ENCODE measurements at regions not wholly inside any gene's neighbourhood (a gene's known extent, or its start where the extent isn't known, plus 50 kb on each side); places are given as distances from the start of the nearest gene placed in this dataset.

- CTCF ChIA-PET: no interaction called here
- POLR2A ChIA-PET (ENCODE audit: low non-redundant PET): no interaction called here
- H3K27ac ChIP-seq: no peak overlapping the region
- no peak for DNase-seq (ENCODE audit: low spot score)
- TF ChIP-seq CTCF (conservative IDR thresholded peaks at IDR 0.05; ENCODE audit: low read depth): no peak
Observed at GRCh38 chr7:13702251-13702650, 287.2 kb downstream of the ETV1 start.

GRCh38 chr7:13708670-13709069 is 280.8 kb downstream of the ETV1 start:
- no peak for TF ChIP-seq CTCF (conservative IDR thresholded peaks at IDR 0.05; ENCODE audit: low read depth)
- ChIA-PET POLR2A (ENCODE audit: low non-redundant PET) (no interaction called here), CTCF (no interaction called here)
- H3K27ac ChIP-seq: no peak overlapping the region
- no peak for DNase-seq (ENCODE audit: low spot score)

GRCh38 chr7:13713092-13713491 is 276.4 kb downstream of the ETV1 start:
- no peak for TF ChIP-seq CTCF (conservative IDR thresholded peaks at IDR 0.05; ENCODE audit: low read depth)
- CTCF ChIA-PET: no interaction called here

GRCh38 chr7:13715534-13715933 is 273.9 kb downstream of the ETV1 start:
- ChIA-PET POLR2A (ENCODE audit: low non-redundant PET) (no interaction called here), CTCF (no interaction called here)
- TF ChIP-seq CTCF (conservative IDR thresholded peaks at IDR 0.05; ENCODE audit: low read depth): no peak
- DNase-seq (ENCODE audit: low spot score): no peak
- no peak overlapping the region for H3K27ac ChIP-seq

More at GRCh38 chr7:13713092-13713491, 276.4 kb downstream of the ETV1 start:
- POLR2A ChIA-PET (ENCODE audit: low non-redundant PET): no interaction called here
- no peak overlapping the region for H3K27ac ChIP-seq
- DNase-seq (ENCODE audit: low spot score): no peak

GRCh38 chr7:13717031-13717430 is 272.4 kb downstream of the ETV1 start:
- ChIA-PET CTCF (no interaction called here), POLR2A (ENCODE audit: low non-redundant PET) (no interaction called here)
- no peak overlapping the region for H3K27ac ChIP-seq
- DNase-seq (ENCODE audit: low spot score): no peak
- no peak for TF ChIP-seq CTCF (conservative IDR thresholded peaks at IDR 0.05; ENCODE audit: low read depth)

GRCh38 chr7:13724191-13724976 is 265.1 kb downstream of the ETV1 start:
- POLR2A ChIA-PET (ENCODE audit: low non-redundant PET): no interaction called here
- TF ChIP-seq CTCF (conservative IDR thresholded peaks at IDR 0.05; ENCODE audit: low read depth): no peak
- H3K27ac ChIP-seq: no peak overlapping the region
- no peak for DNase-seq (ENCODE audit: low spot score)
- CTCF ChIA-PET: interaction anchor here (0.6 to 0.9 kb wide), 2 partner anchors 1651 to 1668 kb away, joined by 3 read pairs; no protein-coding TSS in a partner anchor

All from RWPE1 (cell line).